AG04450 (cell line): ENCODE measurements at regions not wholly inside any gene's neighbourhood (a gene's known extent, or its start where the extent isn't known, plus 50 kb on each side); places are given as distances from the start of the nearest gene placed in this dataset.

Source experiments
- CTCF ChIA-PET: fragments of 300-600, 350-600 bp; formaldehyde crosslinking; extraction: SDS; loops from one replicate; lab custom pipeline; 2022; ENCODE audit warnings: antibody characterized with exemption, inconsistent platforms; lab: Charles Lee
- POLR2A ChIA-PET: fragments of 350-600 bp; formaldehyde crosslinking; extraction: SDS; loops from one replicate; lab custom pipeline; 2021; ENCODE audit warnings: antibody characterized with exemption, inconsistent platforms; lab: Yijun Ruan, JAX
- DNase-seq: peaks from one replicate; pipeline ENCODE4 v3.0.0-alpha.2; 2011; ENCODE audit warnings: low read depth, low spot score
- H3K27ac ChIP-seq: one replicate; pipeline ENCODE4 v1.5.1; 2012; ENCODE audit warnings: low read depth, low read length, control low read depth
- H3K27me3 ChIP-seq: one replicate; pipeline ENCODE4 v1.6.0; 2012; ENCODE audit warnings: low read length; ENCODE audit not compliant: control insufficient read depth, insufficient read depth
- H3K4me3 ChIP-seq: 2 replicates; pipeline ENCODE4 v1.5.1; 2011; ENCODE audit warnings: mild to moderate bottlenecking, low read depth, low read length, control low read depth
- H3K9me3 ChIP-seq: 2 replicates; pipeline ENCODE4 v1.5.1; 2012; ENCODE audit warnings: low read length; ENCODE audit not compliant: control insufficient read depth, insufficient read depth
- TF ChIP-seq, protein P1 (sequence below): IDR thresholded peaks from 2 replicates; pipeline ENCODE4 v1.5.1; 2011; ENCODE audit warnings: low read depth, low read length, control low read depth, inconsistent platforms

DNA sequence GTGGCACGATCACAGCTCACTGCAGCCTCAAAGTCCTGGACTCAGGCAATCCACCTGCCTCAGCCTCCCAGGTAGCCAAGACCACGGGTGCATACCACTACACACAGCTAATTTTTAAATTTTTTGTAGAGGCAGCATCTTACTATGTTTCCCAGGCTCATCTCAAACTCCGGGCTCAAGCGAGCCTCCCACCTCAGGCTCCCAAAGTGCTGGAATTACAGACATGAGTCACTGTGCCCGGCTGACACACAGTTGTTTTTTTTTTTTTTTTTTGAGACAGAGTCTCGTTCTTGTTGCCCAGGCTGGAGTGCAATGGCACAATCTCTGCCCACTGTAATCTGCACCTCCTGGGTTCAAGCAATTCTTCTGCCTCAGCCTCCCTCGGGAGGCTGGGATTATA lies 70.1 kb upstream of the CNOT6 start:
- no peaks in the 10 kb centered on the region; the same call in 1 of the 2 replicates for H3K9me3 ChIP-seq
- TF ChIP-seq, protein P1, sequence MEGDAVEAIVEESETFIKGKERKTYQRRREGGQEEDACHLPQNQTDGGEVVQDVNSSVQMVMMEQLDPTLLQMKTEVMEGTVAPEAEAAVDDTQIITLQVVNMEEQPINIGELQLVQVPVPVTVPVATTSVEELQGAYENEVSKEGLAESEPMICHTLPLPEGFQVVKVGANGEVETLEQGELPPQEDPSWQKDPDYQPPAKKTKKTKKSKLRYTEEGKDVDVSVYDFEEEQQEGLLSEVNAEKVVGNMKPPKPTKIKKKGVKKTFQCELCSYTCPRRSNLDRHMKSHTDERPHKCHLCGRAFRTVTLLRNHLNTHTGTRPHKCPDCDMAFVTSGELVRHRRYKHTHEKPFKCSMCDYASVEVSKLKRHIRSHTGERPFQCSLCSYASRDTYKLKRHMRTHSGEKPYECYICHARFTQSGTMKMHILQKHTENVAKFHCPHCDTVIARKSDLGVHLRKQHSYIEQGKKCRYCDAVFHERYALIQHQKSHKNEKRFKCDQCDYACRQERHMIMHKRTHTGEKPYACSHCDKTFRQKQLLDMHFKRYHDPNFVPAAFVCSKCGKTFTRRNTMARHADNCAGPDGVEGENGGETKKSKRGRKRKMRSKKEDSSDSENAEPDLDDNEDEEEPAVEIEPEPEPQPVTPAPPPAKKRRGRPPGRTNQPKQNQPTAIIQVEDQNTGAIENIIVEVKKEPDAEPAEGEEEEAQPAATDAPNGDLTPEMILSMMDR: no peak
- no peaks in the 10 kb centered on the region for H3K27me3 ChIP-seq
- ChIA-PET CTCF (no interaction called here), POLR2A (interaction anchor here (0.5 to 0.7 kb wide), 2 partner anchors 47 to 407 kb away, joined by 4 to 7 read pairs; no protein-coding TSS in a partner anchor)
- no peak overlapping the region for H3K4me3 ChIP-seq
- no peak overlapping the region for H3K27ac ChIP-seq
- no peak for DNase-seq

DNA sequence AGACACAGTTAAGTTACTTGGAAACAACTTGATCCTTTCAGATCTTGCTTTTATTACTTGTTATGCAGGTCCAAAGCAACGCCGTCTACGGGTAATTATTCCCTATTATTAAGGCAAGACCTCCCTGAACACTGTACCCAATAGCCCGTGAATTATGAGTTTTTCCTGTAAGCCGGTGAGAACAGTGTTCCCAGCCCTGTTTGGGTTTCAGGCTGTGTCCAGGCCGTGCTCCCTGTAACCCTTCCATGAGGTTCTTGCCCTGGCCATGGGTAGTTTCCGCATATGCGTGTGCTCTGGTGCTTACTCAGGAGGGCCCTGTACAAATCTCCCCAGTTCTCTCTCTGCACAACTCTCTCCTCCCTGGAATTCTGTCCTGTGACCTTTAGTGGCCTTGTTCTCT lies 65.6 kb upstream of the CNOT6 start:
- Histone ChIP-seq H3K4me3 (no peak overlapping the region), H3K9me3 (peaks cover 20% of the 10 kb centered on the region), H3K27ac (no peak overlapping the region), H3K27me3 (no peaks in the 10 kb centered on the region)
- TF ChIP-seq, protein P1: no peak
- ChIA-PET CTCF (no interaction called here), POLR2A (no interaction called here)
- no peak for DNase-seq

DNA sequence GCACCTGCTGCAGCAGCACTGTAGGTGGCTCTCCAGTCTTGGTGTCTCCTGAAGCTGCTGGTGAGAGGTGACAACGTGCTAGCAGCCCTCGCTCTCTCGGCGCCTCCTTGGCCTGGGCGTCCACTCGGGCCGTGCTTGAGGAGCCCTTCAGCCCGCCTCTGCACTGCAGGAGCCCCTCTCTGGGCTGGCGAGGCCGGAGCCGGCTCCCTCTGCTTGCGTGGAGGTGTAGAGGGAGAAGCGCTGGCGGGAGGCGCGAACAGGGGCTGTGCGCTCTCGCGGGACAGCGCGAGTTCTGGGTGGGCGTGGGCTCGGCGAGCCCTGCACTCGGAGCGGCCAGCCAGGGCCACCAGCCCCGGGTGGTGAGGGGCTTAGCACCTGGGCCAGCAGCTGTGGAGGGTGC lies 62.2 kb upstream of the CNOT6 start:
- ChIA-PET CTCF (no interaction called here), POLR2A (no interaction called here)
- H3K27ac ChIP-seq: no peak overlapping the region
- no peak for DNase-seq
- H3K27me3 ChIP-seq: no peaks in the 10 kb centered on the region
- TF ChIP-seq, protein P1: no peak
- H3K9me3 ChIP-seq: peaks cover 39% of the 10 kb centered on the region
- H3K4me3 ChIP-seq: no peak overlapping the region

DNA sequence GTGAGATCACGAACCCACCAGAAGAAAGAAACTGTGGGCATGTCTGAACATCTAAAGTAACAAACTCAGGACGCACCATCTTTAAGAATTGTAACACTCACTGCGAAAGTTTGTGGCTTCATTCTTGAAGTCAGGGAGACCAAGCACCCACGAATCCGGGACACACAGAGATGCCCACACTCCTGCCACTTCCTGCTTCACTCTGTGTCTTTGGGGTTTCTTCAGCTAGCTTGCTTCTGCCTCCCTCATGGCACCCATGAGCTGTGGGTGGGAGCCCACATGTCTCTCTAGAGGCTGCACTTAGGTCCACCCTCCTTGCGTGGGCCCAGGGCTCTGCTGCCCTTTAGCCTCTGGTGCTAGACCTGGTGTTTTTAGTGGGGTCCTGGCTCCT lies 61.2 kb upstream of the CNOT6 start:
- ChIA-PET POLR2A (no interaction called here), CTCF (interaction anchor here (1.2 kb wide), 1 partner anchor 38 kb away, joined by 3 read pairs; no protein-coding TSS in a partner anchor)
- no peak overlapping the region for H3K4me3 ChIP-seq
- TF ChIP-seq, protein P1: no peak
- peaks cover 44% of the 10 kb centered on the region for H3K9me3 ChIP-seq
- no peak overlapping the region for H3K27ac ChIP-seq
- no peaks in the 10 kb centered on the region for H3K27me3 ChIP-seq
- no peak for DNase-seq

DNA sequence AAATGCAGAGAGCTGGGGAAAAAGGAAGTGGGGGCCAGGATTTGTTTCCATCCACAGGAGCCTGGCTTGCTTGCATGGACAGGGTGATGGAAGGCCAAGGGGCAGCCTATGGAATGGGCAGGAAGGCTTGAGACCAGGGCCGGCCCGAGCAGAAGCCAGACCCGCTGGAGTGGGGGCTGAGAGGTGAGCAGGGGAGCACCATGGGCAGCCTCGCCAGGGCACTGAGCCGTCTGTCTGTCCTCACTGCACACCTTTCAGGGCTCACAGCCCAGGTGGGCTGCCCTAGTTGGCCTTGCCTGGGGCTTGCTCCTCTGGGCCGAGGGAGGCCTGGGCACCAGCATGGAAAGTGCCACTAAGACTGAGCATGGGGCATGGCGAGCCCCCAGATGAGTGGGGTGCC lies 58.6 kb upstream of the CNOT6 start:
- H3K9me3 ChIP-seq: peaks cover 49% of the 10 kb centered on the region
- H3K27ac ChIP-seq: no peak overlapping the region
- H3K27me3 ChIP-seq: no peaks in the 10 kb centered on the region
- CTCF ChIA-PET: no interaction called here
- POLR2A ChIA-PET: no interaction called here
- DNase-seq: no peak
- no peak overlapping the region for H3K4me3 ChIP-seq
- TF ChIP-seq, protein P1: no peak
